ENCODE measurements at regions not wholly inside any gene's neighbourhood (a gene's known extent, or its start where the extent isn't known, plus 50 kb on each side); places are given as distances from the start of the nearest gene placed in this dataset.
"Not testable (repeated sequence)": the region's sequence is repeated elsewhere in the genome, so short reads cannot be mapped to it uniquely, and the experiment has no call there.

DNA sequence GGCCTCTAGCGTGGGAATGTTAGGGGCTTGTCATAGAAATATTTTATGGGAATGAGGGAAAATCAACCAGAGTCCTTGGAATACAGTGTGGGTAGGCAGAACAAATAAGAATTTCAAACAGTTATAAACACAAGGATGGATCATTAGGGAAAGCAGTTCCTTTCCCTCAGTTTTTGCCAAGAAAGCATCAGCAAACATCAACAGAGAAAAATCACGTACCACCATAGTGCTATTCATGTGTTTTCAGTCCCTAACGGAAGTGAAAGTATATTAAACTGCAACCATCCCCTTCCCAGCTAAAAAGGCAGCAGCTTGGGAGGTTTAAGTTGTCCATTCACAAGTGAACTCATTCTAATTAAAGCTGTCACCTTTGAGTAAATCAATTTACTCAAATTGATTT, 334.4 kb upstream of the PCDH18 start:
- Histone ChIP-seq H3K4me3 (ENCODE audit: low read depth, low read length) (no peak overlapping the region), H3K9ac (ENCODE audit: low read depth, low read length) (no peak overlapping the region), H3K9me3 (ENCODE audit: control insufficient read depth, insufficient read depth, low read length) (no peaks in the 10 kb centered on the region), H3K27me3 (ENCODE audit: control insufficient read depth, insufficient read depth, low read length) (no peaks in the 10 kb centered on the region), H3K27ac (ENCODE audit: low read depth, low read length) (no peak overlapping the region), H3K4me1 (ENCODE audit: control insufficient read depth, insufficient read depth, low read length) (no peaks in the 10 kb centered on the region), H3K36me3 (ENCODE audit: control insufficient read depth, insufficient read depth, low read length) (no peaks in the 10 kb centered on the region)

DNA sequence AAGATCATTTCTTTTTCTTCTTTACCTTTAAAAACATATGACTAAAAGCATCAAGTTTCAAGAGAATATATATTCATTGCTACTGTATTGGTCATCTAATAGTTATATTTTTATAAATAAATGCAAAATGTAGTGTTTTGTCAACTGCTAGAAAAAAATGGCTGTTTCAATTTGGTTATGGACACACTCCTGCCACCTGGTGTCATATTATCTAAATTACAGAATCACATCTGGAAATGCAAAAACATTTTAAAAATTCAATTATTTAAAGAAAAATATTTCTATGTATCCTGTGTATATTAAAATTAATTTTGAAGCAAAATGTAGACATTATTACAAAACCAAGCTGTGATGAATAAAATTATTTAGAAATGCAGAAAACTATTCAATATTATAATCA, 329.4 kb upstream of the PCDH18 start:
- peaks cover 8% of the 10 kb centered on the region; the same call in 1 of the 2 replicates for H3K4me1 ChIP-seq (ENCODE audit: control insufficient read depth, insufficient read depth, low read length)
- H3K4me3 ChIP-seq (ENCODE audit: low read depth, low read length), result no peak overlapping the region

DNA sequence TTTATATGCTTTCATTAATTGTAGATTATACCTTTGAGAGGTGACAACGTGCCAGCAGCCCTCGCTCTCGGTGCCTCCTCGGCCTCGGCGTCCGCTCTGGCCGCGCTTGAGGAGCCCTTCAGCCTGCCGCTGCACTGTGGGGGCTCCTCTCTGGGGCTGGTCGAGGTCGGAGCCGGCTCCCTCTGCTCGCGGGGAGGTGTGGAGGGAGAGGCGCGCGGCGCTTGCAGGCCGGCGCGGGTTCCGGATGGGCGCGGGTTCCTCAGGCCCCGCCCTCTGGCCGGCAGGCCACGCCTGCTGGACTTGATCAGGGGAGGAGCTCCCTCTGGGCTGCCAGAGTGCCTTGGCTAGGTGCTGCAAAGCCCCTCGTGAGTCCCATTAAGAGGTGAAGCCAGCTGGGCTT, 321.1 kb upstream of the PCDH18 start:
- H3K9ac ChIP-seq (ENCODE audit: low read depth, low read length), result no peak overlapping the region
- H3K9me3 ChIP-seq (ENCODE audit: control insufficient read depth, insufficient read depth, low read length), result no peaks in the 10 kb centered on the region
- no peak overlapping the region for H3K27ac ChIP-seq (ENCODE audit: low read depth, low read length)
- peaks cover 8% of the 10 kb centered on the region; the same call in 1 of the 2 replicates for H3K4me1 ChIP-seq (ENCODE audit: control insufficient read depth, insufficient read depth, low read length)
- H3K36me3 ChIP-seq (ENCODE audit: control insufficient read depth, insufficient read depth, low read length), result no peaks in the 10 kb centered on the region
- H3K4me3 ChIP-seq (ENCODE audit: low read depth, low read length), result no peak overlapping the region
- no peaks in the 10 kb centered on the region for H3K27me3 ChIP-seq (ENCODE audit: control insufficient read depth, insufficient read depth, low read length)

More for the DNA sequence above, 329.4 kb upstream of the PCDH18 start:
- Histone ChIP-seq H3K9ac (ENCODE audit: low read depth, low read length) (no peak overlapping the region), H3K27ac (ENCODE audit: low read depth, low read length) (no peak overlapping the region), H3K9me3 (ENCODE audit: control insufficient read depth, insufficient read depth, low read length) (no peaks in the 10 kb centered on the region), H3K36me3 (ENCODE audit: control insufficient read depth, insufficient read depth, low read length) (no peaks in the 10 kb centered on the region), H3K27me3 (ENCODE audit: control insufficient read depth, insufficient read depth, low read length) (no peaks in the 10 kb centered on the region)

DNA sequence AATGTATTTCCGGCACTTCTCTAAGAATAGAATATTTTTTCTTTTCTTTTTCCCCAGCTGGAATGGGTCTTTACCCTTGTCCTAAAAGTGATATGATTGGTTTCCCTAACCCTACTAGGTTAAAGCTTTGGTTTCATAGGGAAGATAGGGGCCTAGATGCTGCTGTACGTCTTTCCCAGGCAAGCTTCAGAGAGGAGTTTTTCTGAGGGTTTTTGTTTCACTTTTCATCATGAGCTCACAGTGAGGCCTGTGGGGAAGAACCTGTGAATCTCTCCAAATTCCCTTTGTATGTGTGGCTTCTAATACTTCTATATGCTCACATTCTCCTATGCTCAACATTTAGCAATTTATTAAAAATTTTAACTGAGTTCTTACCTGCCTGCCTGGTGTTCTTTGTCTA, 320.0 kb upstream of the PCDH18 start:
- Histone ChIP-seq H3K36me3 (ENCODE audit: control insufficient read depth, insufficient read depth, low read length) (no peaks in the 10 kb centered on the region), H3K4me1 (ENCODE audit: control insufficient read depth, insufficient read depth, low read length) (peaks cover 2% of the 10 kb centered on the region; the same call in 1 of the 2 replicates), H3K9me3 (ENCODE audit: control insufficient read depth, insufficient read depth, low read length) (no peaks in the 10 kb centered on the region), H3K27me3 (ENCODE audit: control insufficient read depth, insufficient read depth, low read length) (no peaks in the 10 kb centered on the region), H3K4me3 (ENCODE audit: low read depth, low read length) (no peak overlapping the region), H3K9ac (ENCODE audit: low read depth, low read length) (no peak overlapping the region), H3K27ac (ENCODE audit: low read depth, low read length) (no peak overlapping the region)

DNA sequence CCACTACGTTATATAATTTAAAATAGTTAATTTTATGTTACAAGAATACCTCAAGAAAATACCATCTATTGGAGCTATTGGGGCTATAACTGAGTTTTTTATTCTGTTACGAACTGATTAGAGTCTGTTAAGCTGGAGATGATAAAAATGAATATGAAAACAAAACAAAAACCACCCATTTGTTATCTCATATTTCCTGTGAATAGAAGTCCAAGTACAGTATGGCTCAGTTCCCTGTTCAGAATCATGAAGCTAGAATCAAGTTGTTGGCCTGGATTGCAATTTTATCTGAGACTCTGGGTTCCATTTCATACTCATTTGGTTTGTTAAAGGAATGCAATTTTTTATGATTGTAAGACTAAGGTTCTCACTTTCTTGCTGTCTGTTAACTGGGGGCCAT, 319.1 kb upstream of the PCDH18 start:
- no peak overlapping the region for H3K4me3 ChIP-seq (ENCODE audit: low read depth, low read length)
- no peaks in the 10 kb centered on the region for H3K36me3 ChIP-seq (ENCODE audit: control insufficient read depth, insufficient read depth, low read length)
- H3K27ac ChIP-seq (ENCODE audit: low read depth, low read length), result no peak overlapping the region
- no peak overlapping the region for H3K9ac ChIP-seq (ENCODE audit: low read depth, low read length)
- H3K9me3 ChIP-seq (ENCODE audit: control insufficient read depth, insufficient read depth, low read length), result no peaks in the 10 kb centered on the region
- H3K27me3 ChIP-seq (ENCODE audit: control insufficient read depth, insufficient read depth, low read length), result no peaks in the 10 kb centered on the region
- H3K4me1 ChIP-seq (ENCODE audit: control insufficient read depth, insufficient read depth, low read length), result no peaks in the 10 kb centered on the region

DNA sequence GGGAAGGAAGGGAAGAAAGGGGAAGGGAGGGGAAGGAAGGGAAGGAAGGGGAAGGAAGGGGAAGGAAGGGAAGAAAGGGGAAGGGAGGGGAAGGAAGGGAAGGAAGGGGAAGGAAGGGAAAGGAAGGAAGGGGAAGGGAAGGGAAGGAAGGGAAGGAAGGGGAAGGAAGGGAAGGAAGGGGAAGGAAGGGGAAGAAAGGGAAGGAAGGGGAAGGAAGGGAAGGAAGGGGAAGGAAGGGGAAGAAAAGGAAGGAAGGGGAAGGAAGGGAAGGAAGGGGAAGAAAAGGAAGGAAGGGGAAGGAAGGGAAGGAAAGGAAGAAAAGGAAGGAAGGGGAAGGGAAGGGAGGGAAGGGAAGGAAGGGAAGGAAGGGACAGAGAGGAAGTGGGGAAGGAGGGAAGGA, 295.7 kb upstream of the PCDH18 start:
- not testable (repeated sequence) for H3K36me3 ChIP-seq (ENCODE audit: control insufficient read depth, insufficient read depth, low read length); H3K4me1 ChIP-seq (ENCODE audit: control insufficient read depth, insufficient read depth, low read length); H3K9ac ChIP-seq (ENCODE audit: low read depth, low read length); H3K27ac ChIP-seq (ENCODE audit: low read depth, low read length); H3K4me3 ChIP-seq (ENCODE audit: low read depth, low read length); H3K27me3 ChIP-seq (ENCODE audit: control insufficient read depth, insufficient read depth, low read length)
- H3K9me3 ChIP-seq (ENCODE audit: control insufficient read depth, insufficient read depth, low read length), result peaks cover 14% of the 10 kb centered on the region

DNA sequence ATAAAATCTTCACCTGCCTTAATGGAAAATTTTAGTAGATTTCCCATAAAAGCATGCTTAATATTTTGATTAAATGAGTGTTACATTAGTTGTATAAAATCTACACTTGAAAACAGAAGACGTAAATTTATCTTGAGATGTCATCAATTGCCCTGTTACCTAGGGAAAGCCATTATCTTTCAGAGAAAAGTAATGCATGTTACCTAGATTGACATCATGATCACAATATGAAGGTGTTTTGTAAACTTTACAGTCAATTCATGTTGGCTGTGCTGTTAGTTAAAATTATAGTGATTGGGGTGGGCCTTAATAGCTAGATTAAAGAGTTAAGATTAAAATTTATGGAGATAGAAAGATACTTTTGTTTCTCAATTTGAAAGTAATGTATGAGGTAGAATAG, 293.2 kb upstream of the PCDH18 start:
- Histone ChIP-seq H3K9ac (ENCODE audit: low read depth, low read length) (no peak overlapping the region), H3K4me1 (ENCODE audit: control insufficient read depth, insufficient read depth, low read length) (no peaks in the 10 kb centered on the region), H3K36me3 (ENCODE audit: control insufficient read depth, insufficient read depth, low read length) (no peaks in the 10 kb centered on the region), H3K9me3 (ENCODE audit: control insufficient read depth, insufficient read depth, low read length) (peaks cover 6% of the 10 kb centered on the region; the same call in 1 of the 2 replicates), H3K4me3 (ENCODE audit: low read depth, low read length) (no peak overlapping the region), H3K27me3 (ENCODE audit: control insufficient read depth, insufficient read depth, low read length) (no peaks in the 10 kb centered on the region), H3K27ac (ENCODE audit: low read depth, low read length) (no peak overlapping the region)

DNA sequence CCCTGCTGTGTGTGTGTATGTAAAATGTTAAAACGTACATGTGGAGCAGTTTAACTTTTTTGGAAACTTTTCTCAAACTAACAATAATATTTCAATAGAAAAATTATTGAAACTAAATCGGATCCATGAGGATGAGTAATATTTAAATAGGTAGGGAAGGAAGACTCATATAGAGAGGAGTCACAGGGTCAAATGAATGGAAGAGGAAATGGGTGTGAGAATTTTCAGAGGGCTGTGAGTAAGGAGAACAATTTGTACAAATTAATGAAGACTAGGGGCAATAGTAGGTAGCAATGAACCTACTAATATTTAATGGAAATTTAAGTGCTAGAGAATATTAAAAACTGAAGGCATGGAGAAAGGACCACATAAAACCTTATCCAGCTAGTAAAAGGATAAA, 290.7 kb upstream of the PCDH18 start:
- Histone ChIP-seq H3K9me3 (ENCODE audit: control insufficient read depth, insufficient read depth, low read length) (no peaks in the 10 kb centered on the region), H3K36me3 (ENCODE audit: control insufficient read depth, insufficient read depth, low read length) (no peaks in the 10 kb centered on the region), H3K4me3 (ENCODE audit: low read depth, low read length) (no peak overlapping the region), H3K4me1 (ENCODE audit: control insufficient read depth, insufficient read depth, low read length) (no peaks in the 10 kb centered on the region), H3K27me3 (ENCODE audit: control insufficient read depth, insufficient read depth, low read length) (no peaks in the 10 kb centered on the region), H3K9ac (ENCODE audit: low read depth, low read length) (no peak overlapping the region), H3K27ac (ENCODE audit: low read depth, low read length) (no peak overlapping the region)

DNA sequence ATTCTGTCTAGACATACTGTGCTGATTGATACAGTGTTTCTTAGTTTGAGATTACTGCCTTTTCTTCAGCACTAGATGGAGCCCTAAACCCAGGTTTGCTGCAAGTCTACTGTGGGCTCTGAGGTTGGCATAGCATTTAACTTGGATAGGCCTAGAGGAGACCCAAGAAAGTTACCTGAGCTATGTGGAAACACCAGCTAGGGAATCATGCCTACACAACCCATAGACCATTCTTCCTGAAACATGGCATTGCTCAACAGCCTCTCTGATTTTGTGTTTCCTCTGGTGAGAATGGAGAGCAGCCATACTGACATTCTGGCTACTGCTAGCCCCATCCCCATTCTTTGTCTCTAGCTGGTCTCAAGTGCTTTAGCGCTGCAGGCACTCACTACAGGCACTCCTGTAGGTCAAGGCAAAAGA, 287.7 kb upstream of the PCDH18 start:
- no peaks in the 10 kb centered on the region for H3K4me1 ChIP-seq (ENCODE audit: control insufficient read depth, insufficient read depth, low read length)
- no peaks in the 10 kb centered on the region for H3K36me3 ChIP-seq (ENCODE audit: control insufficient read depth, insufficient read depth, low read length)

DNA sequence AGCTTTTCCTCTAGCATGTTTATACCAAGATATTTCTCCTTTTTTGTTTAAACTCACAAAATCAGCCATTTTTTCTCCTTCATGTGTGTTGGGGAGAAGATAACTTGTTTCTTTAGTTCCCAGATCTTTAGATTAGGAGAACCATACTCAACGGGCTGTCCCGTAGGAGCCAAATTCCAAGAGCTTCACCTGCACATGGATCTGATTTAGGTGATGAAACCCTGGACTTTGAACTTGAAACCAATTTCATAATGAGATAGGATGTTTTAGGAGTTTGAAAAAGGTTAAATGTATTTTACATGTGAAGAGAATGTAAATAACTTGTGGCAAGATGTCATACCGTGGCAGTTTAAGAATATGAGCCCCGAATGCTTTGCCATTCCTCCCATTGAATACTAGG, 280.0 kb upstream of the PCDH18 start:
- H3K27me3 ChIP-seq (ENCODE audit: control insufficient read depth, insufficient read depth, low read length), result no peaks in the 10 kb centered on the region
- no peak overlapping the region for H3K4me3 ChIP-seq (ENCODE audit: low read depth, low read length)
- no peak overlapping the region for H3K9ac ChIP-seq (ENCODE audit: low read depth, low read length)
- H3K27ac ChIP-seq (ENCODE audit: low read depth, low read length), result no peak overlapping the region
- no peaks in the 10 kb centered on the region for H3K9me3 ChIP-seq (ENCODE audit: control insufficient read depth, insufficient read depth, low read length)
- no peaks in the 10 kb centered on the region for H3K4me1 ChIP-seq (ENCODE audit: control insufficient read depth, insufficient read depth, low read length)
- no peaks in the 10 kb centered on the region for H3K36me3 ChIP-seq (ENCODE audit: control insufficient read depth, insufficient read depth, low read length)

More for the DNA sequence above, 287.7 kb upstream of the PCDH18 start:
- H3K9me3 ChIP-seq (ENCODE audit: control insufficient read depth, insufficient read depth, low read length), result no peaks in the 10 kb centered on the region
- H3K4me3 ChIP-seq (ENCODE audit: low read depth, low read length), result no peak overlapping the region
- H3K27ac ChIP-seq (ENCODE audit: low read depth, low read length), result no peak overlapping the region
- no peaks in the 10 kb centered on the region for H3K27me3 ChIP-seq (ENCODE audit: control insufficient read depth, insufficient read depth, low read length)
- H3K9ac ChIP-seq (ENCODE audit: low read depth, low read length), result no peak overlapping the region

DNA sequence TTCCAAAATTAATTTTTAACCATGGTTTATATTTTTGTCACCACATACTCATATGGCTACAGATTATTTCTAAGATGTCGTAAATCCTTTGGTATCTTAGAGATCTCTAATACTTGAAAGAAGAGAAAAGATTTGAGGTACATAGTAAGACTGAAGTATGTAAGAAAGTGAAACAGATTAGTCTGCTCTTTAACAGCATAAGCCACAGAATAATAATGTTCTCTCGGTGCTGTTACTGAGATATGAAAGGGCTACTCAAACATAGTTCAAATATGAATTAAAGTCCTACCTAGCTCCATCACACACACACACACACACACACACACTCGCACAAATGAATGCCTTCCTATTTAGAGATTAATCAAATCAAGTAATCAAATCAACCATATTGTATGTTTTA, 274.1 kb upstream of the PCDH18 start:
- Histone ChIP-seq H3K9ac (ENCODE audit: low read depth, low read length) (no peak overlapping the region), H3K9me3 (ENCODE audit: control insufficient read depth, insufficient read depth, low read length) (no peaks in the 10 kb centered on the region), H3K36me3 (ENCODE audit: control insufficient read depth, insufficient read depth, low read length) (no peaks in the 10 kb centered on the region)

DNA sequence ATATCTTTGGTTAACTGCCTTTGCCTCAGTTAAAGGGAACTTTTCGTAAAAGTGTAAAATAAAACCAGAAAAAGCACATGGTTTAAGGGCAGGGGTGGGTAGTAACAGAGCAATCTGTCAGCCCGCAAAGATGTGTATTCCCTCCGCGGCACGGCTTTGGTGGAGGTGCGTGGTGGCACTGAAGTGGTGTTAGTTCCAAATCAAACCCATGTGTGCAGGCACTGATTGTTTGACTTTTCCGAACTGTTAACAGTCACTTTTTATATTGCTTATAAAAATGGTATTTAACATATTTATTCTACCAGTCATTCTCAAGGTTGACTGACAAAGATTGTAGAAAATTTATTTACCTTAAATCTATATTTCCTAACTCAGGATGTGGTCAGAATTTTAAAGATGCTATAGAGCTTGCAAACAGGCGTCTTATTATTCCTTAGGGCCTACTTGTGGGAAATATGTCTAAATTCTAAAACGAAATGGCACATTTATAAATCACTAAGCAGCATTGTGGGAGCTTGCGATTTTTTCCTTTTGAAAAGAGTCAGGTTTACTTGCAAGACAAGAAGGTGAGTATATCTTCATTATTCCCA, 272.7 kb upstream of the PCDH18 start:
- H3K4me3 ChIP-seq (ENCODE audit: low read depth, low read length), result no peak overlapping the region
- no peaks in the 10 kb centered on the region for H3K36me3 ChIP-seq (ENCODE audit: control insufficient read depth, insufficient read depth, low read length)
- H3K27ac ChIP-seq (ENCODE audit: low read depth, low read length), result no peak overlapping the region
- H3K27me3 ChIP-seq (ENCODE audit: control insufficient read depth, insufficient read depth, low read length), result no peaks in the 10 kb centered on the region
- no peak overlapping the region for H3K9ac ChIP-seq (ENCODE audit: low read depth, low read length)
- H3K9me3 ChIP-seq (ENCODE audit: control insufficient read depth, insufficient read depth, low read length), result no peaks in the 10 kb centered on the region
- H3K4me1 ChIP-seq (ENCODE audit: control insufficient read depth, insufficient read depth, low read length), result no peaks in the 10 kb centered on the region

More for the DNA sequence above, 274.1 kb upstream of the PCDH18 start:
- Histone ChIP-seq H3K4me3 (ENCODE audit: low read depth, low read length) (no peak overlapping the region), H3K4me1 (ENCODE audit: control insufficient read depth, insufficient read depth, low read length) (no peaks in the 10 kb centered on the region), H3K27ac (ENCODE audit: low read depth, low read length) (no peak overlapping the region), H3K27me3 (ENCODE audit: control insufficient read depth, insufficient read depth, low read length) (no peaks in the 10 kb centered on the region)
